RWPE2 (cell line): ENCODE measurements at regions not wholly inside any gene's neighbourhood (a gene's known extent, or its start where the extent isn't known, plus 50 kb on each side); places are given as distances from the start of the nearest gene placed in this dataset.

Experiments used
- ATAC-seq: fragments of 200-7000 bp; cut with Tn5 transposase; 3 replicates; pipeline ENCODE4 v1.9.1; 2021; ENCODE audit warnings: low read depth
- DNase-seq: peaks from one replicate; pipeline ENCODE4 v3.0.0-alpha.2; 2020; ENCODE audit warnings: low spot score
- H3K27ac ChIP-seq: fragments of 450-650 bp; 2 replicates; pipeline ENCODE4 v1.5.1; 2017; ENCODE audit warnings: mild to moderate bottlenecking; ENCODE audit not compliant: poor library complexity, severe bottlenecking
- H3K27me3 ChIP-seq: fragments of 250-450 bp; sonication (Bioruptor Pico); 2 replicates; pipeline ENCODE4 v1.5.1; 2021; ENCODE audit warnings: mild to moderate bottlenecking, moderate library complexity; ENCODE audit not compliant: insufficient read depth, poor library complexity, severe bottlenecking
- H3K36me3 ChIP-seq: fragments of 250-450 bp; sonication (Bioruptor Pico); 2 replicates; pipeline ENCODE4 v1.5.1; 2020; ENCODE audit warnings: low read depth, mild to moderate bottlenecking, moderate library complexity
- H3K4me1 ChIP-seq: fragments of 250-450 bp; sonication (Bioruptor Pico); 2 replicates; pipeline ENCODE4 v1.5.1; 2021; ENCODE audit warnings: mild to moderate bottlenecking, moderate library complexity; ENCODE audit not compliant: insufficient read depth, poor library complexity, severe bottlenecking
- H3K4me3 ChIP-seq: fragments of 250-450 bp; sonication (Bioruptor Pico); 2 replicates; pipeline ENCODE4 v1.5.1; 2021; ENCODE audit warnings: mild to moderate bottlenecking, moderate library complexity; ENCODE audit not compliant: severe bottlenecking
- H3K9me3 ChIP-seq: fragments of 250-450 bp; sonication (Bioruptor Pico); 2 replicates; pipeline ENCODE4 v1.5.1; 2021; ENCODE audit warnings: mild to moderate bottlenecking, moderate library complexity; ENCODE audit not compliant: severe bottlenecking
- TF ChIP-seq, protein P1 (sequence below): fragments of 450-650 bp; IDR thresholded peaks from one replicate; pipeline ENCODE4 v1.5.1; 2017; ENCODE audit warnings: mild to moderate bottlenecking, moderate library complexity; ENCODE audit not compliant: poor library complexity, severe bottlenecking

DNA sequence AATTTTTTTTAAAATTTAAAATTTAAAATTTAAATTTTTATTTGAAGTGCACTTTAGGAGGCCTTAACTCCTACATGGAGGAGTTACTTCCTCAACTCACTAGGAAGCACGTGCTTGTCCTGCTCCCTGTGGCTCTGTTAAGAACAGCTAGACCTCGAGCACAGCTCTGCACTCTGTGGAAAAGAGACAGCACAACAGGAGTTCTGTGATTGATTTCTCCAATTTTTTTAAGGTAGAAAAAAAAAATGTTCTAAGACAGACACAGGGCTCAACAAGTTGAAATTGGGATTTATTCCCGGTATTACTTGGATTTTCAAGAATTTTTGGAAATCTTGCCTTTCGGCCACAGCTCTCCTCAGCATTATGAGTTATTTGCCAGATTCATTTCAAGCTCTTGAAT is 356.6 kb upstream of the LYPLAL1 start:
- TF ChIP-seq, protein P1, sequence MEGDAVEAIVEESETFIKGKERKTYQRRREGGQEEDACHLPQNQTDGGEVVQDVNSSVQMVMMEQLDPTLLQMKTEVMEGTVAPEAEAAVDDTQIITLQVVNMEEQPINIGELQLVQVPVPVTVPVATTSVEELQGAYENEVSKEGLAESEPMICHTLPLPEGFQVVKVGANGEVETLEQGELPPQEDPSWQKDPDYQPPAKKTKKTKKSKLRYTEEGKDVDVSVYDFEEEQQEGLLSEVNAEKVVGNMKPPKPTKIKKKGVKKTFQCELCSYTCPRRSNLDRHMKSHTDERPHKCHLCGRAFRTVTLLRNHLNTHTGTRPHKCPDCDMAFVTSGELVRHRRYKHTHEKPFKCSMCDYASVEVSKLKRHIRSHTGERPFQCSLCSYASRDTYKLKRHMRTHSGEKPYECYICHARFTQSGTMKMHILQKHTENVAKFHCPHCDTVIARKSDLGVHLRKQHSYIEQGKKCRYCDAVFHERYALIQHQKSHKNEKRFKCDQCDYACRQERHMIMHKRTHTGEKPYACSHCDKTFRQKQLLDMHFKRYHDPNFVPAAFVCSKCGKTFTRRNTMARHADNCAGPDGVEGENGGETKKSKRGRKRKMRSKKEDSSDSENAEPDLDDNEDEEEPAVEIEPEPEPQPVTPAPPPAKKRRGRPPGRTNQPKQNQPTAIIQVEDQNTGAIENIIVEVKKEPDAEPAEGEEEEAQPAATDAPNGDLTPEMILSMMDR: no peak
- Histone ChIP-seq H3K9me3 (no peaks in the 10 kb centered on the region), H3K4me3 (no peak overlapping the region), H3K27ac (no peak overlapping the region), H3K4me1 (no peaks in the 10 kb centered on the region), H3K36me3 (no peaks in the 10 kb centered on the region), H3K27me3 (no peaks in the 10 kb centered on the region)
- DNase-seq (no peak), ATAC-seq (no peak)

DNA sequence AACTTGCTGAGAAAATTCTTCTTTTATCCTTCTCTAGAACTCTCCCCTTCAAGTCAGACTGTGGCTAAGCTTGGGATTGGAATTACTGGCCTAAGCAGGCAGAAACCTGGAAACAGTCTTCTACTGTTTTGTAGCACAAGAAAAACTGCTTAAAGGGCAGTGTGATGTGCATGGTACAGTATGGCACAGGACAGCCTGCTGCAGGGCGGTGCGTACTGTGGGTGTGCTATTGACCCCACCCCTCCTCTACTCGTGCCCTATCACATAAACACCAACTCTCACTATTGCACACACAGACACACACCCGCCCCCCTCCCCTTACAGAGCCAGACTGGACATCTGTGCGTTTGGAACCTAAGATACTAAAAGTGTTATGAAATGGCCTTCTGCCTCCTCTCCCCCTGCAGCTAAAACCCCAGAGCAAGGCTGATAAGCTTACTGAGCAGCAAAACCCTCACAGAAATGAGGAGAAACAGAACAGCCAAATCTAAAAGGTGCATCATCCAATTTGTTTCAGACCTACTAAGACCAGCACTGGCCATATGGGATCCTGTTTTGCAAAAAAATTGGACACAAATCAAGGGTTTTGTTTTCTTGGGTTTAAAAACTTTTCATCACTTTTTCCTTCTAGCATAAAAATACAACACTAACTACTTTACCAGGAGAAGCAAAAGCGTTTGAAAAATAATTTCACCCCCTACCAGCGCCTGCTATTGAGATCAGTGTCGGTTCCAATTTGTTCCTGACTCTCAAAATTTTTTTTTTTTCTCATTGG is 355.8 kb upstream of the LYPLAL1 start:
- Histone ChIP-seq H3K4me3 (no peak overlapping the region), H3K27me3 (no peaks in the 10 kb centered on the region), H3K27ac (no peak overlapping the region), H3K36me3 (no peaks in the 10 kb centered on the region), H3K9me3 (no peaks in the 10 kb centered on the region), H3K4me1 (no peaks in the 10 kb centered on the region)
- TF ChIP-seq, protein P1: no peak
- no peak for DNase-seq
- ATAC-seq: no peak

DNA sequence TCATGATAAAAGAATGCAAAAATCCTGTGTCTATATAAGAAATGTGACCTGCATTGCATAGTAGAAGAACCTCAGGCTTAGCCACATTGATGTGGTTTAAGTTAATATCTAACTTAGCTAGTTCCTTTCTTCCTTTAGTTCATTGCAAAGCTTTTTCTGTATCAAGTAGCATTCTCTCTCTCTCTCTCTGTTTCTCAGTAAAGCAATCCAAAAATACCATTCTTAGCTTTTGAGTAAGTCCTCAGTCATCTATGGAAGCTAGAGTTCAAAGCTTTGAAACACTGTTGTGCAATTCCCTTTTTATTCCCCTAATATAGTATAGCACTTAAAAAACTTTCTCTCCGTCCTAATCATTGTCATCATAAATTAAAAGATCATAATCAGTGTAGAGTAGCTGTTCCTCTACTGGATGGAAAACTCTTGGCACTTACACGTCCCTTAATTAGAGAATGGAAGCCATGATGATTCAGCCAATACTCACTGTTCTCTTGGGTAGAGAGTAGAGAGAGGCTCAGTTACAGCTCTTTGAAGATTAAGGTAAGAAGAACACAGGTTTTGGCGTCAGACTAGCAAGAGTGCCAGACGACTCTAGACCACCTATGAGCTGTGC is 350.3 kb upstream of the LYPLAL1 start:
- Histone ChIP-seq H3K36me3 (no peaks in the 10 kb centered on the region), H3K9me3 (no peaks in the 10 kb centered on the region), H3K4me3 (no peak overlapping the region), H3K27me3 (no peaks in the 10 kb centered on the region), H3K27ac (no peak overlapping the region), H3K4me1 (no peaks in the 10 kb centered on the region)
- TF ChIP-seq, protein P1: no peak
- no peak for DNase-seq
- ATAC-seq: peak; percentile 29; the same call in 1 of the 3 replicates

DNA sequence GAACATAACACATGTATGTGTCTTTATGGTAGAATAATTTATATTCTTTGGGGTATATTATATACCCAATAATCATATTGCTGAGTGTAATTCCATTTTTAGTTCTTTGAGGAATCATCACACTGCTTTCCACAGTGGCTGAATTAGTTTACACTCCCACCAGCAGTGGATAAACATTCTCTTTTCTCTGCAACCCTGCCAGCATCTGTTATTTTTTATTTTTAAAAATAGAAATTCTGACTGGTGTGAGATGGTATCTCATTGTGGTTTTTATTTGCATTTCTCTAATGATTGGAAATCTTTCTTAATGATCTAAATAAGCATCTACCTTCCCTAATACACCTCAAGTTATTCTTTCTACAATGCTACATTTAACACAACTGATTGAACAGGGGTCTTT is 346.2 kb upstream of the LYPLAL1 start:
- Histone ChIP-seq H3K4me1 (no peaks in the 10 kb centered on the region), H3K27ac (no peak overlapping the region), H3K9me3 (no peaks in the 10 kb centered on the region), H3K27me3 (no peaks in the 10 kb centered on the region), H3K36me3 (no peaks in the 10 kb centered on the region), H3K4me3 (no peak overlapping the region)
- TF ChIP-seq, protein P1: no peak
- ATAC-seq (no peak), DNase-seq (no peak)

DNA sequence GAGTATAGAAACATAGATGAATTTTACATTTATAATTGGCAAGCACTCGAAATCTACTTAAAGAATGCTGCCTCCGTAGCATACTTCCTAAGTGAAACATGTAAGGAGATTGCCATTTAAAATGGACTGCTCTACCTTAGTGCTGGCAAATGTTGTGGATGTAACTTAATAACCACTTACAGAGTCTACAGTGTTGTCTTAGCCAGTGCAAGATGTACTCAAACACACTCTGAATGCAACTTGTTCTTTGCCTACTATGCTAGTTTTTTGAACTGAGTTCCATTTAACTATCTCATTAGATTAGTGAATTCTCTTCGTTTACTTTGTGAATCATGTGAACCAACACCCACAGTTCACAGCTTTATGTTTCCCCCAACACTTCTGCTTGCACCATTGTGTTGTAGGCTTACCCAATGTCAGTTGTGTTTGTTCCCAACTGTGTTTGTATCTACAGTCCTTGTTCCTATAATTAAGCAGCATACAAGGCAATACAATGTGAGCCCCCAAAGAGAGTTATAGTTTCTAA is 345.5 kb upstream of the LYPLAL1 start:
- Histone ChIP-seq H3K36me3 (no peaks in the 10 kb centered on the region), H3K27ac (no peak overlapping the region), H3K4me3 (no peak overlapping the region), H3K9me3 (no peaks in the 10 kb centered on the region), H3K4me1 (no peaks in the 10 kb centered on the region), H3K27me3 (no peaks in the 10 kb centered on the region)
- ATAC-seq: no peak
- no peak for DNase-seq
- TF ChIP-seq, protein P1: no peak
